PFSK-1 (cell line): ENCODE measurements at regions not wholly inside any gene's neighbourhood (a gene's known extent, or its start where the extent isn't known, plus 50 kb on each side); places are given as distances from the start of the nearest gene placed in this dataset.

ENCODE experiments used
- FOXP2 ChIP-seq: optimal IDR thresholded peaks from 2 replicates; pipeline ENCODE3; 2011; ENCODE audit warnings: borderline replicate concordance, control low read depth, inconsistent platforms; ENCODE audit not compliant: insufficient read depth; ENCODE audit errors: extremely low read length, extremely low read depth
- POLR2AphosphoS5 ChIP-seq: IDR thresholded peaks from 2 replicates; pipeline ENCODE4 v1.6.1; 2012; ENCODE audit warnings: low read depth, mild to moderate bottlenecking, control low read depth, low read length, moderate library complexity
- SIN3A ChIP-seq: IDR thresholded peaks from 2 replicates; pipeline ENCODE4 v1.6.1; 2012; ENCODE audit warnings: mild to moderate bottlenecking, low read length, moderate library complexity, borderline replicate concordance; ENCODE audit not compliant: insufficient read depth
- TAF1 ChIP-seq: IDR thresholded peaks from 2 replicates; pipeline ENCODE4 v1.6.1; 2012; ENCODE audit warnings: low read length, control low read depth, borderline replicate concordance; ENCODE audit not compliant: insufficient read depth
- TF ChIP-seq, protein P1 (sequence below), 2 experiments: IDR thresholded peaks; 2 replicates each; pipeline versions ENCODE4 v1.6.1 to v1.8.0; 2011 to 2012; ENCODE audit warnings: low read depth in 2 of 2, low read length in 2 of 2, control low read depth in 1 of 2, inconsistent platforms in 1 of 2, mild to moderate bottlenecking in 1 of 2, moderate library complexity in 1 of 2; ENCODE audit not compliant: insufficient read depth in 1 of 2

DNA sequence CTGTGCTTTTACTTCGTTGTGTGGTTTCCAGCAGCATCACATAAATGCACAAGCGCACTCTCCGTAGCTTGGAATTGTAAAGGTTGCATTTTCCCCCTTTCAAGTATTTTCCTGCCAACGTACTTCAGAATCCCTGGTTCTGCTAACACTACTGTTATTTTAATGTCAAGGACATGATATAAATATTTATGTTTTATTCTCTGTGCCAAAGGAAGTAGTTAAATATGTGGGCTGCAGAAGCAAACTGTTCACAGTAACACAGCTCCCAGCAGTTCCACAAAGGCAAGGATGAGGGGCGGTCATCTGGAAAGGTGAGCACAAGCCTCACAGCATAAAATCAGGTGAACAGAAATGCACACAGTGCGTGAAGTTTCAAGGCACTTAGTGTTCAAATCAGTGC lies 85.3 kb upstream of the PDE10A start:
- TF ChIP-seq, protein P1, sequence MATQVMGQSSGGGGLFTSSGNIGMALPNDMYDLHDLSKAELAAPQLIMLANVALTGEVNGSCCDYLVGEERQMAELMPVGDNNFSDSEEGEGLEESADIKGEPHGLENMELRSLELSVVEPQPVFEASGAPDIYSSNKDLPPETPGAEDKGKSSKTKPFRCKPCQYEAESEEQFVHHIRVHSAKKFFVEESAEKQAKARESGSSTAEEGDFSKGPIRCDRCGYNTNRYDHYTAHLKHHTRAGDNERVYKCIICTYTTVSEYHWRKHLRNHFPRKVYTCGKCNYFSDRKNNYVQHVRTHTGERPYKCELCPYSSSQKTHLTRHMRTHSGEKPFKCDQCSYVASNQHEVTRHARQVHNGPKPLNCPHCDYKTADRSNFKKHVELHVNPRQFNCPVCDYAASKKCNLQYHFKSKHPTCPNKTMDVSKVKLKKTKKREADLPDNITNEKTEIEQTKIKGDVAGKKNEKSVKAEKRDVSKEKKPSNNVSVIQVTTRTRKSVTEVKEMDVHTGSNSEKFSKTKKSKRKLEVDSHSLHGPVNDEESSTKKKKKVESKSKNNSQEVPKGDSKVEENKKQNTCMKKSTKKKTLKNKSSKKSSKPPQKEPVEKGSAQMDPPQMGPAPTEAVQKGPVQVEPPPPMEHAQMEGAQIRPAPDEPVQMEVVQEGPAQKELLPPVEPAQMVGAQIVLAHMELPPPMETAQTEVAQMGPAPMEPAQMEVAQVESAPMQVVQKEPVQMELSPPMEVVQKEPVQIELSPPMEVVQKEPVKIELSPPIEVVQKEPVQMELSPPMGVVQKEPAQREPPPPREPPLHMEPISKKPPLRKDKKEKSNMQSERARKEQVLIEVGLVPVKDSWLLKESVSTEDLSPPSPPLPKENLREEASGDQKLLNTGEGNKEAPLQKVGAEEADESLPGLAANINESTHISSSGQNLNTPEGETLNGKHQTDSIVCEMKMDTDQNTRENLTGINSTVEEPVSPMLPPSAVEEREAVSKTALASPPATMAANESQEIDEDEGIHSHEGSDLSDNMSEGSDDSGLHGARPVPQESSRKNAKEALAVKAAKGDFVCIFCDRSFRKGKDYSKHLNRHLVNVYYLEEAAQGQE (IDR thresholded peaks at IDR 0.05; ENCODE audit: insufficient read depth in 1 of 2, low read depth in 2 of 2, low read length in 2 of 2): no peak
- TF ChIP-seq TAF1 (no peak), FOXP2 (no peak), SIN3A (no peak), POLR2AphosphoS5 (no peak)

DNA sequence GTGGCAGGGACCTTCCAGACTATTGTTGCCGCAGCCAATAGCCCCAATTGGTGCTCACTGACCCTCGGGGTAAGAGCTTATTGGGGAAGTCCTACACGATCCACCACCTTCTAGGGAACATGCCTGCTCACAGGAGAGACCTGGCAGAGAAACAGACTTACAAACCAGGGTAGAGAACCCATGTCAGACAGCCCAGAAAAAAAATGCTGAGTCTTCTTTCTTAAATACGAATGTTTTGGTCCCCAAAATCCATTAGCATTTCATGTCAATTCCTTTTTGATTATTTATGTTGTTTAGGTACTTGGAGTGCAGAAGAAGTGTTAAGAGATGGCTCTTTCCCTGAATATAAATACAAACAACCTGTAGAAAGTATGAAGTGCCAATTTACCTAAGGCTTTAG lies 84.9 kb upstream of the PDE10A start:
- TF ChIP-seq FOXP2 (no peak), POLR2AphosphoS5 (no peak), TAF1 (no peak), SIN3A (no peak)
- TF ChIP-seq, protein P1 (IDR thresholded peaks at IDR 0.05; ENCODE audit: insufficient read depth in 1 of 2, low read depth in 2 of 2, low read length in 2 of 2): no peak

DNA sequence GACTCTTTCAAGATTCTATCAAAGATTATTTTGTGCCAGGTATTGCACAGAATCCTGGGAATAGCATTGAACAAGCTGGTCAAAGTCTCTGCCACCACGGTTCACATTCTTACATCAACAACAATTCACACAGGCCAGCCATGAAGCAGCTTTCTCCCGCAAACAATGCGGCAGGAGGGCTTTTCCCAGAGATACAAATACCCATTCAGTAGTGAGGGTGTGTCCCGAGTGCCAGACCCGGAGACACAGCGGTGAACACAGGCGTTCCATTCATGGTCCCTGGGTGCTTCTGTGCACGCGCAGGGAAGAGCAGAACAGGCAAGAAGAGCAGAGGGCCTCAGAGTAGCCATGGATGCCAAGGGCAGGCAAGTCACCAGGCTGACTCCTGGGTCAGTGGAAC lies 83.3 kb upstream of the PDE10A start:
- TF ChIP-seq FOXP2 (no peak), SIN3A (no peak)
- TF ChIP-seq, protein P1 (IDR thresholded peaks at IDR 0.05; ENCODE audit: insufficient read depth in 1 of 2, low read depth in 2 of 2, low read length in 2 of 2): no peak

DNA sequence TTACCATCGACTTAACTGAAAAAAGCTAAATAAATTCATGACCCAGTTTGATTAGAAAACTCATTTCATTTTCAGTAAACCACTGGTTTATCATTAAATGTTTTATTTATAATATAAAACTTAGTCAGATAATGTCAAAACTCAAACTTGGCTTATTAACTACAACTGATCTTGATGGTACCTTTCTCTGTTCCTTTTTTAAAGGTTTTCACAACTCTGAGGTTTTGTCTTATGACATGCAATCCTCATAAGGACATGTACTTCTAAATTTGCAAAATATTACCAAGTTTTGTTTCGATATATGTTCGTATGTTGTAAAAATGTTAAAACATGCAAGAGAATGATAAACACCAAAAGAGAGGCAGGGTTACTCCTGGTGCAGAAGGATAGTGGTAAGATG lies 82.5 kb upstream of the PDE10A start:
- TF ChIP-seq FOXP2: no peak
- no peak for TF ChIP-seq TAF1
- TF ChIP-seq, protein P1 (IDR thresholded peaks at IDR 0.05; ENCODE audit: insufficient read depth in 1 of 2, low read depth in 2 of 2, low read length in 2 of 2): no peak
- no peak for TF ChIP-seq SIN3A
- no peak for TF ChIP-seq POLR2AphosphoS5

DNA sequence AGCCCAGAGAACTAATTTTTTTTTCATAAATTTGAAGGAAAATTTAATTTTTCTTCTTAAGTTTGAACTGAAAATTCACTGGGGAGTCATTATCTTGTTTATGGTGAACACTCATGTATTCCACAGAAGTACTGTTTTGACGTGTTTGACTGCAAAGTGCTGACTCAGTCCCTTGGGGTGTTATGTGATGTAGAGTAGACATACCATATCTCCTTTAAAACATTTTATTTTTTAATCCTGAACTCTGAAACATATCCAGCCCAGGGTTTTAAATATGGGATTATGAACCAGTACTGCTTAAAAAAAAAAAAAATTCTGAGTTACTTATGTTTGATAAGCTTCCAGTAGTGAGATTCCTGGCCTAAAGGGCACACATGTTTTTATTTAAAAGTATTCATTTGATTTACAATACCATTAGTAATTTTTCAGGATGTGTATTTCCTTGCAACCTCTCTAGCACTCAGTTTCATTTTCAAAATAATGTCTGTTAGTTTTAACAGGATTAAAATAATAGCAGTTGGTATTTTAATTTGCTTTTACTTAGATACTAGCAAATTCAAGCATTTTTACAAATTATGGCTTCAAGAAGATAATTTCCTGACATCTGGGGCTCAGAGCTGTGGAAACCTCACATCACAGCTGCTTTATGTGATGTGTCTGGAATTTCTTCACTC lies 81.7 kb upstream of the PDE10A start:
- TF ChIP-seq POLR2AphosphoS5 (no peak), FOXP2 (no peak), SIN3A (no peak), TAF1 (no peak)
- TF ChIP-seq, protein P1 (IDR thresholded peaks at IDR 0.05; ENCODE audit: insufficient read depth in 1 of 2, low read depth in 2 of 2, low read length in 2 of 2): no peak
